ENCODE measurements at regions not wholly inside any gene's neighbourhood (a gene's known extent, or its start where the extent isn't known, plus 50 kb on each side); places are given as distances from the start of the nearest gene placed in this dataset.

DNA sequence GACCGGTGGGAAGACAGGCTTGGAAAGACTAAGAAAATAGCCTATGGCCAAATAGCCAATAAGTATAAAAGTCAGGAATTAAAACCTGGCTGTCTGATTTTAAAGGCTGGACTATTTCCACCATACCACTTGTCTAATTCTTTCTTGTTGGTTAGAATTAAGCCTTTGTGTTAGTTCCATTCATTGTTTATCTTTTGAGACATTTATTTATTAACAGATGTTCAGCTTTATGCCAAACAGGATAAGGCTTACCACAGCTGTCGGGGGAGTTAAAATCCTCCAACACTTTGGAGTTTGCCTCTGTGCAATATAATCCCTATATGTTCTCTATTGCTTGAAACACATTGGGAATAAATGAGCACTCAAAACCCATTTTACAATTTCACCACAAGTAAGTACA lies 208.3 kb downstream of the TMEM200A start:
- Histone ChIP-seq H3K27me3 (ENCODE audit: insufficient read depth, low read depth, low read length) (no peaks in the 10 kb centered on the region), H2AFZ (ENCODE audit: low read depth, low read length) (no peak overlapping the region)
- no peak for TF ChIP-seq RAD21 (conservative IDR thresholded peaks at IDR 0.05)
- no peak for TF ChIP-seq MXI1 (conservative IDR thresholded peaks at IDR 0.05; ENCODE audit: poor library complexity, severe bottlenecking)
- no peak for TF ChIP-seq POLR2AphosphoS5 (IDR thresholded peaks at IDR 0.05)
- no peak for TF ChIP-seq TAF1 (IDR thresholded peaks at IDR 0.05; ENCODE audit: low read depth)

GRCh38 chr6:130575557-130575956 lies 209.7 kb downstream of the TMEM200A start:
- Histone ChIP-seq H3K27ac (ENCODE audit: low read length) (no peak overlapping the region), H3K4me3 (ENCODE audit: low read length) (no peak overlapping the region), H3K4me2 (ENCODE audit: low read length) (no peak overlapping the region), H3K36me3 (ENCODE audit: insufficient read depth, low read length) (no peaks in the 10 kb centered on the region), H4K20me1 (ENCODE audit: insufficient read depth) (no peaks in the 10 kb centered on the region), H3F3A (ENCODE audit: insufficient read depth, low read length, poor library complexity, severe bottlenecking) (no peaks in the 10 kb centered on the region), H2AFZ (ENCODE audit: low read depth, low read length) (no peak overlapping the region), H3K9me2 (ENCODE audit: insufficient read depth, low read length) (no peaks in the 10 kb centered on the region), H3K27me3 (ENCODE audit: insufficient read depth, low read depth, low read length) (no peaks in the 10 kb centered on the region), H3K9ac (ENCODE audit: low read length) (no peak overlapping the region), H3K79me2 (replicated peaks; ENCODE audit: insufficient read depth, low read length) (no peaks in the 10 kb centered on the region), H3K9me3 (ENCODE audit: low read length) (no peaks in the 10 kb centered on the region)
- TF ChIP-seq, protein P1, sequence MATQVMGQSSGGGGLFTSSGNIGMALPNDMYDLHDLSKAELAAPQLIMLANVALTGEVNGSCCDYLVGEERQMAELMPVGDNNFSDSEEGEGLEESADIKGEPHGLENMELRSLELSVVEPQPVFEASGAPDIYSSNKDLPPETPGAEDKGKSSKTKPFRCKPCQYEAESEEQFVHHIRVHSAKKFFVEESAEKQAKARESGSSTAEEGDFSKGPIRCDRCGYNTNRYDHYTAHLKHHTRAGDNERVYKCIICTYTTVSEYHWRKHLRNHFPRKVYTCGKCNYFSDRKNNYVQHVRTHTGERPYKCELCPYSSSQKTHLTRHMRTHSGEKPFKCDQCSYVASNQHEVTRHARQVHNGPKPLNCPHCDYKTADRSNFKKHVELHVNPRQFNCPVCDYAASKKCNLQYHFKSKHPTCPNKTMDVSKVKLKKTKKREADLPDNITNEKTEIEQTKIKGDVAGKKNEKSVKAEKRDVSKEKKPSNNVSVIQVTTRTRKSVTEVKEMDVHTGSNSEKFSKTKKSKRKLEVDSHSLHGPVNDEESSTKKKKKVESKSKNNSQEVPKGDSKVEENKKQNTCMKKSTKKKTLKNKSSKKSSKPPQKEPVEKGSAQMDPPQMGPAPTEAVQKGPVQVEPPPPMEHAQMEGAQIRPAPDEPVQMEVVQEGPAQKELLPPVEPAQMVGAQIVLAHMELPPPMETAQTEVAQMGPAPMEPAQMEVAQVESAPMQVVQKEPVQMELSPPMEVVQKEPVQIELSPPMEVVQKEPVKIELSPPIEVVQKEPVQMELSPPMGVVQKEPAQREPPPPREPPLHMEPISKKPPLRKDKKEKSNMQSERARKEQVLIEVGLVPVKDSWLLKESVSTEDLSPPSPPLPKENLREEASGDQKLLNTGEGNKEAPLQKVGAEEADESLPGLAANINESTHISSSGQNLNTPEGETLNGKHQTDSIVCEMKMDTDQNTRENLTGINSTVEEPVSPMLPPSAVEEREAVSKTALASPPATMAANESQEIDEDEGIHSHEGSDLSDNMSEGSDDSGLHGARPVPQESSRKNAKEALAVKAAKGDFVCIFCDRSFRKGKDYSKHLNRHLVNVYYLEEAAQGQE (IDR thresholded peaks at IDR 0.05; ENCODE audit: borderline replicate concordance) = no peak
- no peak for TF ChIP-seq TAF1 (IDR thresholded peaks at IDR 0.05; ENCODE audit: low read depth)
- TF ChIP-seq, protein P2, sequence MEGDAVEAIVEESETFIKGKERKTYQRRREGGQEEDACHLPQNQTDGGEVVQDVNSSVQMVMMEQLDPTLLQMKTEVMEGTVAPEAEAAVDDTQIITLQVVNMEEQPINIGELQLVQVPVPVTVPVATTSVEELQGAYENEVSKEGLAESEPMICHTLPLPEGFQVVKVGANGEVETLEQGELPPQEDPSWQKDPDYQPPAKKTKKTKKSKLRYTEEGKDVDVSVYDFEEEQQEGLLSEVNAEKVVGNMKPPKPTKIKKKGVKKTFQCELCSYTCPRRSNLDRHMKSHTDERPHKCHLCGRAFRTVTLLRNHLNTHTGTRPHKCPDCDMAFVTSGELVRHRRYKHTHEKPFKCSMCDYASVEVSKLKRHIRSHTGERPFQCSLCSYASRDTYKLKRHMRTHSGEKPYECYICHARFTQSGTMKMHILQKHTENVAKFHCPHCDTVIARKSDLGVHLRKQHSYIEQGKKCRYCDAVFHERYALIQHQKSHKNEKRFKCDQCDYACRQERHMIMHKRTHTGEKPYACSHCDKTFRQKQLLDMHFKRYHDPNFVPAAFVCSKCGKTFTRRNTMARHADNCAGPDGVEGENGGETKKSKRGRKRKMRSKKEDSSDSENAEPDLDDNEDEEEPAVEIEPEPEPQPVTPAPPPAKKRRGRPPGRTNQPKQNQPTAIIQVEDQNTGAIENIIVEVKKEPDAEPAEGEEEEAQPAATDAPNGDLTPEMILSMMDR (IDR thresholded peaks at IDR 0.05; ENCODE audit: poor library complexity, severe bottlenecking) = no peak
- no peak for TF ChIP-seq RAD21 (conservative IDR thresholded peaks at IDR 0.05)
- no peak for TF ChIP-seq EP300 (conservative IDR thresholded peaks at IDR 0.05; ENCODE audit: poor library complexity, severe bottlenecking)
- no peak for TF ChIP-seq POLR2AphosphoS5 (IDR thresholded peaks at IDR 0.05)
- no peak for TF ChIP-seq EZH2 (IDR thresholded peaks at IDR 0.05; ENCODE audit: borderline replicate concordance, insufficient read depth, low read length, poor library complexity, severe bottlenecking)

More for the DNA sequence above, 208.3 kb downstream of the TMEM200A start:
- H3K4me2 ChIP-seq (ENCODE audit: low read length) = no peak overlapping the region
- H3K4me3 ChIP-seq (ENCODE audit: low read length) = no peak overlapping the region
- H3K27ac ChIP-seq (ENCODE audit: low read length) = no peak overlapping the region
- no peaks in the 10 kb centered on the region for H3K79me2 ChIP-seq (replicated peaks; ENCODE audit: insufficient read depth, low read length)
- no peak overlapping the region for H3K9ac ChIP-seq (ENCODE audit: low read length)
- H3F3A ChIP-seq (ENCODE audit: insufficient read depth, low read length, poor library complexity, severe bottlenecking) = no peaks in the 10 kb centered on the region
- no peaks in the 10 kb centered on the region for H3K36me3 ChIP-seq (ENCODE audit: insufficient read depth, low read length)
- H3K9me2 ChIP-seq (ENCODE audit: insufficient read depth, low read length) = no peaks in the 10 kb centered on the region
- H4K20me1 ChIP-seq (ENCODE audit: insufficient read depth) = no peaks in the 10 kb centered on the region
- H3K9me3 ChIP-seq (ENCODE audit: low read length) = no peaks in the 10 kb centered on the region

DNA sequence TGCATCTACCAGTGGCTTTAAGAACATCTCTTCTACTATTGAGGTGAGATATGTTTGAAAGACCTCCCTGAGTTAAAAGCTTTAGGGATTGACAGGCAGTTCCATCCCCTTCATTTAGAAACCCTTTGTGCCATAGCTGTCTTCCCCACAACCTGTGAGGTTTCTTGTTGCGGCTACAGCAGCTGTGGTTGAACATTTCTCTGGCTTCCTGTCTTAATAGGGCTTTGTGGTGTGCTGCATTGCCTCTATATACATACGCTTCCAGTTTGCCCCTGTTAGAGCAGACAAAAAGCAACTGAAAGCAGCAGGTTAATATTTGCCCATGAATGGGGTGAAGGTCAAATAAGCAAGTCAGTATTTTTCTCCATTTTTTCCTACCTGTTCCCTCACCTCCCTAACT lies 210.2 kb downstream of the TMEM200A start:
- Histone ChIP-seq H3K9ac (ENCODE audit: low read length) (no peak overlapping the region), H3K9me3 (ENCODE audit: low read length) (no peaks in the 10 kb centered on the region), H3K27me3 (ENCODE audit: insufficient read depth, low read depth, low read length) (no peaks in the 10 kb centered on the region), H4K20me1 (ENCODE audit: insufficient read depth) (no peaks in the 10 kb centered on the region), H2AFZ (ENCODE audit: low read depth, low read length) (no peak overlapping the region), H3K79me2 (replicated peaks; ENCODE audit: insufficient read depth, low read length) (no peaks in the 10 kb centered on the region), H3K4me3 (ENCODE audit: low read length) (no peak overlapping the region), H3F3A (ENCODE audit: insufficient read depth, low read length, poor library complexity, severe bottlenecking) (no peaks in the 10 kb centered on the region), H3K9me2 (ENCODE audit: insufficient read depth, low read length) (no peaks in the 10 kb centered on the region), H3K36me3 (ENCODE audit: insufficient read depth, low read length) (no peaks in the 10 kb centered on the region), H3K27ac (ENCODE audit: low read length) (no peak overlapping the region), H3K4me2 (ENCODE audit: low read length) (no peak overlapping the region)
- TF ChIP-seq EZH2 (IDR thresholded peaks at IDR 0.05; ENCODE audit: borderline replicate concordance, insufficient read depth, low read length, poor library complexity, severe bottlenecking) = no peak
- TF ChIP-seq TAF1 (IDR thresholded peaks at IDR 0.05; ENCODE audit: low read depth) = no peak
- TF ChIP-seq, protein P2 (IDR thresholded peaks at IDR 0.05; ENCODE audit: poor library complexity, severe bottlenecking) = no peak
- TF ChIP-seq, protein P1 (IDR thresholded peaks at IDR 0.05; ENCODE audit: borderline replicate concordance) = no peak
- TF ChIP-seq MXI1 (conservative IDR thresholded peaks at IDR 0.05; ENCODE audit: poor library complexity, severe bottlenecking) = no peak
- TF ChIP-seq EP300 (conservative IDR thresholded peaks at IDR 0.05; ENCODE audit: poor library complexity, severe bottlenecking) = no peak
- TF ChIP-seq POLR2AphosphoS5 (IDR thresholded peaks at IDR 0.05) = no peak
- TF ChIP-seq RAD21 (conservative IDR thresholded peaks at IDR 0.05) = no peak

Data from neural cell (in vitro differentiated cells).